Keratinocyte (primary cell): ENCODE measurements at regions not wholly inside any gene's neighbourhood (a gene's known extent, or its start where the extent isn't known, plus 50 kb on each side); places are given as distances from the start of the nearest gene placed in this dataset.

Source experiments
- DNase-seq: peaks from one replicate; pipeline ENCODE4 v3.0.0-alpha.2; 2011; ENCODE audit warnings: low read depth, missing footprints, low spot score
- FAIRE-seq: peaks from 2 replicates; lab custom pipeline; 2011; peaks lifted over from hg19 to GRCh38; lab: Jason Lieb, UNC
- H2AFZ ChIP-seq: 2 replicates; pipeline ENCODE4 v1.6.0; 2012; ENCODE audit warnings: low read length, control low read depth, inconsistent platforms; ENCODE audit not compliant: control insufficient read depth
- H3K27ac ChIP-seq: 2 replicates; pipeline ENCODE4 v1.5.1; 2011; ENCODE audit warnings: low read length; ENCODE audit not compliant: control insufficient read depth, insufficient read depth
- H3K27me3 ChIP-seq: 3 replicates; pipeline ENCODE4 v1.6.0; 2011; ENCODE audit warnings: low read length; ENCODE audit not compliant: control insufficient read depth, insufficient read depth; ENCODE audit errors: extremely low read depth
- H3K36me3 ChIP-seq, 2 experiments: 2 replicates in 1 of 2; 3 replicates in 1 of 2; pipeline ENCODE4 v1.5.1; 2011; ENCODE audit warnings: low read length in 2 of 2, mild to moderate bottlenecking in 1 of 2; ENCODE audit not compliant: control insufficient read depth in 2 of 2, insufficient read depth in 2 of 2; ENCODE audit errors: extremely low read depth in 1 of 2
- H3K4me1 ChIP-seq: 3 replicates; pipeline ENCODE4 v1.5.1; 2011; ENCODE audit warnings: low read length; ENCODE audit not compliant: control insufficient read depth, insufficient read depth; ENCODE audit errors: extremely low read depth
- H3K4me2 ChIP-seq: 3 replicates; pipeline ENCODE4 v1.6.0; 2011; ENCODE audit warnings: low read depth, low read length; ENCODE audit not compliant: control insufficient read depth, insufficient read depth; ENCODE audit errors: extremely low read depth
- H3K4me3 ChIP-seq, 3 experiments: fragments of 200-600 bp in 1 of 3; sonication (generic) in 1 of 3; 2 replicates in 2 of 3; 3 replicates in 1 of 3; pipeline ENCODE4 v1.5.1; 2011 to 2016; ENCODE audit warnings: low read length in 3 of 3, mild to moderate bottlenecking in 3 of 3, control low read depth in 2 of 3, inconsistent platforms in 1 of 3, low read depth in 1 of 3, mixed read lengths in 1 of 3, mixed run types in 1 of 3, moderate library complexity in 1 of 3; ENCODE audit not compliant: control insufficient read depth in 2 of 3, insufficient read depth in 2 of 3; ENCODE audit errors: extremely low read depth in 1 of 3
- H3K79me2 ChIP-seq: 2 replicates; pipeline ENCODE4 v1.6.0; 2012; ENCODE audit warnings: low read length; ENCODE audit not compliant: control insufficient read depth, insufficient read depth
- H3K9ac ChIP-seq: 3 replicates; pipeline ENCODE4 v1.6.0; 2011; ENCODE audit warnings: low read length; ENCODE audit not compliant: control insufficient read depth, insufficient read depth; ENCODE audit errors: extremely low read depth
- H3K9me1 ChIP-seq: 3 replicates; pipeline ENCODE4 v1.6.0; 2011; ENCODE audit warnings: low read length; ENCODE audit not compliant: control insufficient read depth, insufficient read depth; ENCODE audit errors: extremely low read depth
- H3K9me3 ChIP-seq: 2 replicates; pipeline ENCODE4 v1.5.1; 2012; ENCODE audit warnings: low read depth, low read length; ENCODE audit not compliant: control insufficient read depth
- H4K20me1 ChIP-seq: 3 replicates; pipeline ENCODE4 v1.6.0; 2011; ENCODE audit warnings: low read length; ENCODE audit not compliant: control insufficient read depth, insufficient read depth; ENCODE audit errors: extremely low read depth
- EZH2 ChIP-seq: IDR thresholded peaks from one replicate; pipeline ENCODE4 v1.6.1; 2012; ENCODE audit warnings: inconsistent platforms, mild to moderate bottlenecking, low read length, moderate library complexity
- dilution Hi-C: fragments of 300-500 bp; cut with MboI; formaldehyde crosslinking; loops from one replicate; pipeline ENCODE4 v1.7.0; 2020; ENCODE audit warnings: low sequenced_read_pairs; ENCODE audit not compliant: extremely low pct_ligation_motif_present
- TF ChIP-seq, protein P1 (sequence below), 3 experiments: IDR thresholded peaks in 1 of 3; conservative IDR thresholded peaks in 1 of 3; optimal IDR thresholded peaks in 1 of 3; 2 replicates in 2 of 3; 3 replicates in 1 of 3; pipeline versions ENCODE3 to v1.5.1; 2011; ENCODE audit warnings: low read length in 3 of 3, mild to moderate bottlenecking in 3 of 3, moderate library complexity in 2 of 3, control low read depth in 1 of 3, inconsistent platforms in 1 of 3; ENCODE audit not compliant: insufficient read depth in 2 of 3; ENCODE audit errors: extremely low read depth in 1 of 3

GRCh38 chr14:71728386-71728785 is 203.8 kb upstream of the RGS6 start:
- H3K9me1 ChIP-seq, result no peaks in the 10 kb centered on the region
- H2AFZ ChIP-seq, result no peak overlapping the region
- H3K9ac ChIP-seq, result no peak overlapping the region
- TF ChIP-seq, protein P1, sequence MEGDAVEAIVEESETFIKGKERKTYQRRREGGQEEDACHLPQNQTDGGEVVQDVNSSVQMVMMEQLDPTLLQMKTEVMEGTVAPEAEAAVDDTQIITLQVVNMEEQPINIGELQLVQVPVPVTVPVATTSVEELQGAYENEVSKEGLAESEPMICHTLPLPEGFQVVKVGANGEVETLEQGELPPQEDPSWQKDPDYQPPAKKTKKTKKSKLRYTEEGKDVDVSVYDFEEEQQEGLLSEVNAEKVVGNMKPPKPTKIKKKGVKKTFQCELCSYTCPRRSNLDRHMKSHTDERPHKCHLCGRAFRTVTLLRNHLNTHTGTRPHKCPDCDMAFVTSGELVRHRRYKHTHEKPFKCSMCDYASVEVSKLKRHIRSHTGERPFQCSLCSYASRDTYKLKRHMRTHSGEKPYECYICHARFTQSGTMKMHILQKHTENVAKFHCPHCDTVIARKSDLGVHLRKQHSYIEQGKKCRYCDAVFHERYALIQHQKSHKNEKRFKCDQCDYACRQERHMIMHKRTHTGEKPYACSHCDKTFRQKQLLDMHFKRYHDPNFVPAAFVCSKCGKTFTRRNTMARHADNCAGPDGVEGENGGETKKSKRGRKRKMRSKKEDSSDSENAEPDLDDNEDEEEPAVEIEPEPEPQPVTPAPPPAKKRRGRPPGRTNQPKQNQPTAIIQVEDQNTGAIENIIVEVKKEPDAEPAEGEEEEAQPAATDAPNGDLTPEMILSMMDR (optimal IDR thresholded peaks at IDR 0.05 in 1 of 3, IDR thresholded peaks at IDR 0.05 in 1 of 3, conservative IDR thresholded peaks at IDR 0.05 in 1 of 3; ENCODE audit: extremely low read depth in 1 of 3, insufficient read depth in 2 of 3, low read length in 3 of 3), result no peak
- TF ChIP-seq EZH2, result no peak
- H3K27ac ChIP-seq, result no peak overlapping the region
- dilution Hi-C loops, result no loop called here
- DNase-seq (no peak), FAIRE-seq (no peak)
- H3K4me2 ChIP-seq, result no peak overlapping the region
- H4K20me1 ChIP-seq, result no peaks in the 10 kb centered on the region
- no peaks in the 10 kb centered on the region for H3K9me3 ChIP-seq
- peaks cover 7 to 31% of the 10 kb centered on the region in 2 experiments for H3K36me3 ChIP-seq
- no peak overlapping the region for H3K4me3 ChIP-seq
- peaks cover 26% of the 10 kb centered on the region for H3K4me1 ChIP-seq
- H3K79me2 ChIP-seq, result no peaks in the 10 kb centered on the region
- H3K27me3 ChIP-seq, result no peaks in the 10 kb centered on the region

DNA sequence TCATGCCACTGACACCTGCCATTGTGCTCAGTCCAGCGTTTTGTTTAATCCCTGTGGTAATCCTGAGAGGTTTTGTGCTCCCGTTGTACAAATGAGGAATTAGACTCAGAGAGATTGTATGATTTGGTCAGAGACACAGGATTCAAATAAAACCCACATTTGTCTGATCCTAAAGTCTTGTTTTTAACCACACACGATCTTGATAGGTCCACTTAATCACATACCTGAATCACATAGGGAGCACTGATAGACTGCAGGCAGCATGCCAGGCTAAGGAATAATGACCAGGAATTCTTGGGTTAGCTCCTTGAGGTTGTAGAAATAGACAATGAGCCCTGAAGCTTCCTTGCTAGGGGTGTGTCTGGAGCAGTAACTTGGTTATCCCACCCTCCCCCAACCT is 202.6 kb upstream of the RGS6 start:
- no peak overlapping the region for H3K27ac ChIP-seq
- no peaks in the 10 kb centered on the region for H3K9me3 ChIP-seq
- no peak for TF ChIP-seq EZH2
- TF ChIP-seq, protein P1 (optimal IDR thresholded peaks at IDR 0.05 in 1 of 3, IDR thresholded peaks at IDR 0.05 in 1 of 3, conservative IDR thresholded peaks at IDR 0.05 in 1 of 3; ENCODE audit: extremely low read depth in 1 of 3, insufficient read depth in 2 of 3, low read length in 3 of 3), result no peak
- no peak overlapping the region for H2AFZ ChIP-seq
- H3K27me3 ChIP-seq, result no peaks in the 10 kb centered on the region
- no peaks in the 10 kb centered on the region for H4K20me1 ChIP-seq
- no peaks in the 10 kb centered on the region for H3K9me1 ChIP-seq
- no peak overlapping the region for H3K4me3 ChIP-seq
- H3K79me2 ChIP-seq, result no peaks in the 10 kb centered on the region
- FAIRE-seq (no peak), DNase-seq (no peak)
- peaks cover 26% of the 10 kb centered on the region for H3K4me1 ChIP-seq
- dilution Hi-C loops, result no loop called here
- no peak overlapping the region for H3K4me2 ChIP-seq
- H3K36me3 ChIP-seq, result peaks cover 13 to 36% of the 10 kb centered on the region in 2 experiments
- H3K9ac ChIP-seq, result no peak overlapping the region
